Peyer's patch (tissue), 4 donors: ENCODE measurements at regions not wholly inside any gene's neighbourhood (a gene's known extent, or its start where the extent isn't known, plus 50 kb on each side); places are given as distances from the start of the nearest gene placed in this dataset.

Experiments
- CTCF ChIP-seq, 6 experiments: fragments of 450-650 bp in 4 of 6; fragments of 200-600 bp in 2 of 6; sonication (generic) in 1 of 6; IDR thresholded peaks; one replicate each; pipeline ENCODE4 v1.5.1; 2017 to 2019; ENCODE audit warnings: antibody characterized with exemption in 6 of 6, mild to moderate bottlenecking in 3 of 6, moderate library complexity in 1 of 6
- POLR2A ChIP-seq, 2 donors: fragments of 450-650 bp; IDR thresholded peaks; one replicate each; pipeline ENCODE4 v1.5.1; 2017; ENCODE audit warnings: antibody characterized with exemption in 2 of 2, mild to moderate bottlenecking in 2 of 2, moderate library complexity in 2 of 2

DNA sequence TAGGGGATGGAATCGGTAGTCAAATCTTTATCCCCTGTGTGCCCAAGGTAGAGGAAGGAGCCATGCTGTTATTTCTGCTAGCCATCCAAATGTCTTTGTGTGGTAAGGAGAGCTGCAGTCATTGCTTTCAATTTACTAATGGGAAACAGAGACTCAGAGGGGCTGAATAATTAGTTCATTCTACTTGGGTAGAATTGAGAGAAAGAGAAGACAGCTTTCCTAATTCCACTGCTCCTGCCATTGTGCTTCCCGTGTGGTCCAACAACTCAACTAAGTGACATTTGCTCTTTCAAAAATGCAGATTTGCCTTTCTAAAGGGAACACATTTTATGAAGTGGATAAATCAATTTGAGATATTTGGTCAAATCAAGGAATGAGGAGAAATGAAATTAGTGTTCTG lies 136.1 kb downstream of the AQP4 start:
- no peak for TF ChIP-seq CTCF (IDR thresholded peaks at IDR 0.05)
- no peak for TF ChIP-seq POLR2A (IDR thresholded peaks at IDR 0.05)
